NB4 (cell line): ENCODE measurements at regions not wholly inside any gene's neighbourhood (a gene's known extent, or its start where the extent isn't known, plus 50 kb on each side); places are given as distances from the start of the nearest gene placed in this dataset.

Experiments
- MAX ChIP-seq: IDR thresholded peaks from 2 replicates; pipeline ENCODE4 v1.6.1; 2011; ENCODE audit warnings: low read depth, low read length
- MYC ChIP-seq: IDR thresholded peaks from 2 replicates; pipeline ENCODE4 v1.6.1; 2011; ENCODE audit warnings: low read depth, low read length
- TF ChIP-seq, protein P1 (sequence below): IDR thresholded peaks from one replicate; pipeline ENCODE4 v1.5.1; 2012; ENCODE audit warnings: low read depth, low read length

GRCh38 chr3:163491714-163492113 is 1586.6 kb downstream of the SI start:
- TF ChIP-seq MAX (no peak), MYC (no peak)
- TF ChIP-seq, protein P1, sequence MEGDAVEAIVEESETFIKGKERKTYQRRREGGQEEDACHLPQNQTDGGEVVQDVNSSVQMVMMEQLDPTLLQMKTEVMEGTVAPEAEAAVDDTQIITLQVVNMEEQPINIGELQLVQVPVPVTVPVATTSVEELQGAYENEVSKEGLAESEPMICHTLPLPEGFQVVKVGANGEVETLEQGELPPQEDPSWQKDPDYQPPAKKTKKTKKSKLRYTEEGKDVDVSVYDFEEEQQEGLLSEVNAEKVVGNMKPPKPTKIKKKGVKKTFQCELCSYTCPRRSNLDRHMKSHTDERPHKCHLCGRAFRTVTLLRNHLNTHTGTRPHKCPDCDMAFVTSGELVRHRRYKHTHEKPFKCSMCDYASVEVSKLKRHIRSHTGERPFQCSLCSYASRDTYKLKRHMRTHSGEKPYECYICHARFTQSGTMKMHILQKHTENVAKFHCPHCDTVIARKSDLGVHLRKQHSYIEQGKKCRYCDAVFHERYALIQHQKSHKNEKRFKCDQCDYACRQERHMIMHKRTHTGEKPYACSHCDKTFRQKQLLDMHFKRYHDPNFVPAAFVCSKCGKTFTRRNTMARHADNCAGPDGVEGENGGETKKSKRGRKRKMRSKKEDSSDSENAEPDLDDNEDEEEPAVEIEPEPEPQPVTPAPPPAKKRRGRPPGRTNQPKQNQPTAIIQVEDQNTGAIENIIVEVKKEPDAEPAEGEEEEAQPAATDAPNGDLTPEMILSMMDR = no peak
